ENCODE measurements at regions not wholly inside any gene's neighbourhood (a gene's known extent, or its start where the extent isn't known, plus 50 kb on each side); places are given as distances from the start of the nearest gene placed in this dataset.

DNA sequence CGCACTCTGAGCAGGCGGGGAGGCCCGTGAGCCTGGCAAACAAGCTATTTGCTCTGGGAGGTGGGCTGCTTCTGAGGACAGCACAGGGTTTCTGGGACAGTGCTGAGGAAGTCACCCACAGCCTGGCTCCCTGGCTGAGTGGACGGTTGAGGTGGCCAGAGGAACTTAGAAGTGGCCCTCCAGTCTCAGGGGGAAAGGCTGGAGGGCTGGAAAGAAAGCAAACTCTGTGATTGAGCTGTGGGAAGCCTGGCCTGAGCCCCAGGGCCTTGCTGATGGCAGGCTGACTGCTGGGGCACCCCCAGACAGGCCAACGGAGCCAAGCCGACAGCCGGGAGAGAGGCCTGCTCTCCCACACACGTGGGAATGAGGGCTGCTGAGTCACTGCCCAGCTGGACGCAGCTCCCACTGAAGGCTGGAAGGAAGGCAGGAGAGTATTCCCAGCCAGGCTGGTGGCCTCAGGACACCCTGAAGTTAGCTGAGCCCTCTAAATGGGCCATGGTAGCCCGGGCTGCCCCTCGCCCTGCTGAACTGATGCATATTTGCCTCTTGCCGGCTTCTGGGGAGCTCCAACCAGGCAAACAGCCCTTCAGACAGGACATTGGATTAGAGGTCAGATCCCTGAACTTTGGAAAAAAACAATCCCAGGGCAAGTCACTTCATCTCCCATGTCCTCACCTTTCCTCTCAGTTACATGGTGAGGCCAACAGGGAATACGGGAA lies 98.0 kb upstream of the TLE3 start:
- Histone ChIP-seq H3K36me3 (ENCODE audit: insufficient read depth, low read length) (no peaks in the 10 kb centered on the region), H3K9ac (ENCODE audit: low read length) (no peak overlapping the region), H3K9me2 (ENCODE audit: insufficient read depth, low read length) (no peaks in the 10 kb centered on the region), H3K9me3 (ENCODE audit: low read length) (no peaks in the 10 kb centered on the region), H3K79me2 (replicated peaks; ENCODE audit: insufficient read depth, low read length) (no peaks in the 10 kb centered on the region), H3K4me2 (ENCODE audit: low read length) (no peak overlapping the region), H3K27me3 (ENCODE audit: insufficient read depth, low read depth, low read length) (no peaks in the 10 kb centered on the region), H2AFZ (ENCODE audit: low read depth, low read length) (no peak overlapping the region), H4K20me1 (ENCODE audit: insufficient read depth) (no peaks in the 10 kb centered on the region), H3K27ac (ENCODE audit: low read length) (no peak overlapping the region), H3F3A (ENCODE audit: insufficient read depth, low read length, poor library complexity, severe bottlenecking) (no peaks in the 10 kb centered on the region), H3K4me3 (ENCODE audit: low read length) (no peak overlapping the region)
- TF ChIP-seq SMC3 (conservative IDR thresholded peaks at IDR 0.05; ENCODE audit: poor library complexity) (no peak), EP300 (conservative IDR thresholded peaks at IDR 0.05; ENCODE audit: poor library complexity, severe bottlenecking) (no peak), TAF1 (IDR thresholded peaks at IDR 0.05; ENCODE audit: low read depth) (no peak), POLR2AphosphoS5 (IDR thresholded peaks at IDR 0.05) (no peak), MXI1 (conservative IDR thresholded peaks at IDR 0.05; ENCODE audit: poor library complexity, severe bottlenecking) (no peak), REST (IDR thresholded peaks at IDR 0.05; ENCODE audit: borderline replicate concordance) (no peak), CTCF (IDR thresholded peaks at IDR 0.05; ENCODE audit: poor library complexity, severe bottlenecking) (no peak), RAD21 (conservative IDR thresholded peaks at IDR 0.05) (no peak), EZH2 (IDR thresholded peaks at IDR 0.05; ENCODE audit: borderline replicate concordance, insufficient read depth, low read length, poor library complexity, severe bottlenecking) (no peak)

- no peak overlapping the region for H2AFZ ChIP-seq (ENCODE audit: low read depth, low read length)
- no peak overlapping the region for H3K9ac ChIP-seq (ENCODE audit: low read length)
These were observed 97.5 kb upstream of the TLE3 start for GRCh38 chr15:70195171-70195570.

More at GRCh38 chr15:70195171-70195570, 97.5 kb upstream of the TLE3 start:
- Histone ChIP-seq H3K4me2 (ENCODE audit: low read length) (no peak overlapping the region), H3F3A (ENCODE audit: insufficient read depth, low read length, poor library complexity, severe bottlenecking) (no peaks in the 10 kb centered on the region), H3K9me2 (ENCODE audit: insufficient read depth, low read length) (no peaks in the 10 kb centered on the region), H4K20me1 (ENCODE audit: insufficient read depth) (no peaks in the 10 kb centered on the region), H3K9me3 (ENCODE audit: low read length) (no peaks in the 10 kb centered on the region), H3K36me3 (ENCODE audit: insufficient read depth, low read length) (no peaks in the 10 kb centered on the region), H3K27me3 (ENCODE audit: insufficient read depth, low read depth, low read length) (no peaks in the 10 kb centered on the region), H3K79me2 (replicated peaks; ENCODE audit: insufficient read depth, low read length) (no peaks in the 10 kb centered on the region), H3K4me3 (ENCODE audit: low read length) (no peak overlapping the region), H3K27ac (ENCODE audit: low read length) (no peak overlapping the region)
- no peak for TF ChIP-seq TAF1 (IDR thresholded peaks at IDR 0.05; ENCODE audit: low read depth)
- TF ChIP-seq POLR2AphosphoS5 (IDR thresholded peaks at IDR 0.05) = no peak
- no peak for TF ChIP-seq SMC3 (conservative IDR thresholded peaks at IDR 0.05; ENCODE audit: poor library complexity)
- no peak for TF ChIP-seq RAD21 (conservative IDR thresholded peaks at IDR 0.05)
- TF ChIP-seq MXI1 (conservative IDR thresholded peaks at IDR 0.05; ENCODE audit: poor library complexity, severe bottlenecking) = no peak
- TF ChIP-seq REST (IDR thresholded peaks at IDR 0.05; ENCODE audit: borderline replicate concordance) = no peak
- no peak for TF ChIP-seq EP300 (conservative IDR thresholded peaks at IDR 0.05; ENCODE audit: poor library complexity, severe bottlenecking)

All from neural cell (in vitro differentiated cells).